ENCODE measurements at regions not wholly inside any gene's neighbourhood (a gene's known extent, or its start where the extent isn't known, plus 50 kb on each side); places are given as distances from the start of the nearest gene placed in this dataset.
A peak's percentile ranks its signal among the peaks of the same experiment; 100 is the strongest.
"Not testable (repeated sequence)": the region's sequence is repeated elsewhere in the genome, so short reads cannot be mapped to it uniquely, and the experiment has no call there.

- DNase-seq = peak; percentile 73
Observed at GRCh38 chr4:84218031-84218430, 281.1 kb downstream of the NKX6-1 start.

DNA sequence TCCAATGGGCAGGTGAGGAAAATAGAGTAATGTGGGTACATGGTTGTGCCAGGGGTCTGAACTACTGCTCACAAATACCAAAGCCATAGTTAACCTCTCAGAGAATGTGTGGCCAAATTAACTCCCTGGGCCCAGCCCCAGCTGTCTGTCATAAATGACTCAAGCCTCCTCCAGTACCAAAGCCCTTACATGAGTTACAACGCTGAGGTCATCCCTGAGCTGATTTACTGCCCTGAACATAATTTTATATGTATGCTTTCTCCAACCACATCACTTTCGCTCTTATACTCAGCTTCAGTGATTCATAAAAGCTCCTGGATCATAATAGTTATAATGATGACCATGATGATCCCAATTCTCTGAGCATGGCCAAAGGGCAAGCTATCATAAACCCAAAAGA lies 283.9 kb downstream of the NKX6-1 start:
- DNase-seq = no peak

GRCh38 chr4:84206226-84206625 lies 292.9 kb downstream of the NKX6-1 start:
- not testable (repeated sequence) for DNase-seq

DNA sequence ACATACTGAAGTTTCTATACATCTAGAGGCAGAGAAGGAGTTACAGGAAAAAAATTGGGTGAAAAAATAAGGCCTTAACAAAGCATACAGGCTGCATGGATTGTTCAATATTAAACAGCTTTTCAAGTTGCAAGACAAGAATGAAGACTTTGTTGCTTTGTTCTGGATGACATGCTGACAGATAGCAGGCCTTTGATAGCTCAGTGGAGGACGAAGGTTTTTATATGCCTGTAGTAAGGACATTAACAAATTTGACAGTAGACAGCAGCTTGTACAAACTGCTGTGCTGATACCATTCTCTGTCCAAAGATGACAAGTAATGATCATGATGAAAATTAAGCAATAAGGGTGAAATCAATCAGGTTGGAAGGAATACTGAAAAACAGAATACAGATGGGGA lies 309.9 kb downstream of the NKX6-1 start:
- DNase-seq = no peak

DNA sequence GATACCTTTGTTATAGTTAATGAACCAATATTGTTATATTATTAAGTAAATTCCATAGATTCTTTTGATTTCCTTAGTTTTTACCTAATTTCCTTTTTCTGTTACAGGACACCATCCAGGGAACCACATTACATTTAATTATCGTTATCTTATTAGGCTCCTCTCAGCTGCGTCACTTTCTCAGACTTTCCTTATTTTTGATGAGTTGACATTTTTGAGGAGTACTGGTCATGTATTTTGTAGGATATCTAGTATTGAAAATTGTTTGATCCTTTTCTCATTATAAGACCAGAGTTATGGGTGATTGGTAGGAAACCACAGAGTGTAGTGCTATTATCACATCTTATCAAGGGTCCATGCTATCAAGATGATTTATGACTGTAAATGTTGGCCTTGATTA lies 319.7 kb downstream of the NKX6-1 start:
- DNase-seq = no peak

DNA sequence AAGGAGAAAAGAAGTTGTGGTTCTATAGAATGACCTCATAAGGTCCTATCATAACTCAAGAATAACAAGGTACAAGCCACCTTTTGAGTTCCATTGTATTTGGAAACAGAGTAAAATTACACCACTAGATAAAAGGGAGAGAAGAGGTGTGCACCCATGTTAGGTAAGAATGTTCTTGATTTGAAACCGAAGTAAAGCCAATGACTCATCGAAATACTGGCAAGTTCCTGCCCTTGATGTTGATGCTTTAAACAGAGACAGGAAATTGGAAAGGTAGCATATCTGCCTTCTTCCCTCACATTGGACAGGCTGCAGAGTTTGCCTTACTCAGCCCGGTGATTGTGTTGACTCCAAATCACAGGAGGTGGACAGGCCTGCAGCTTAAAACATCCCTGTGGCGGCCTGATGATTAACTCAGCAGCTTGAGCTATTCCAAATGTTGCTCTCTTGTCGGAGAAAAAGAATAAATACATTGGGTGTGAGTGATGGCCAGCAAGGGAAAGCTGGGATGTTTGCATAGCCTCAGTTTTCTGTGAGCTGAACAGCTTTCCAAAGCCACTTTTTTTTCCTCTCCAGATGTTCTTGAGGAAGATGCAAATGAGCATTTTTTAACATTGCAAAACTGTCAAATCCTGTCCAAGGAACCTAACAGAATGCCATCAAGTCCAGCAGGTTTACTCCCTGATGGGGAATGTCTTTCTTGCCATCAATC lies 321.1 kb downstream of the NKX6-1 start:
- DNase-seq = no peak

GRCh38 chr4:84176016-84176415 lies 323.1 kb downstream of the NKX6-1 start:
- DNase-seq = no peak

- DNase-seq = no peak
Observed at GRCh38 chr4:84171871-84172270, 327.2 kb downstream of the NKX6-1 start.

- peak; percentile 64 for DNase-seq
Observed at GRCh38 chr4:84167564-84167963, 331.5 kb downstream of the NKX6-1 start.

DNA sequence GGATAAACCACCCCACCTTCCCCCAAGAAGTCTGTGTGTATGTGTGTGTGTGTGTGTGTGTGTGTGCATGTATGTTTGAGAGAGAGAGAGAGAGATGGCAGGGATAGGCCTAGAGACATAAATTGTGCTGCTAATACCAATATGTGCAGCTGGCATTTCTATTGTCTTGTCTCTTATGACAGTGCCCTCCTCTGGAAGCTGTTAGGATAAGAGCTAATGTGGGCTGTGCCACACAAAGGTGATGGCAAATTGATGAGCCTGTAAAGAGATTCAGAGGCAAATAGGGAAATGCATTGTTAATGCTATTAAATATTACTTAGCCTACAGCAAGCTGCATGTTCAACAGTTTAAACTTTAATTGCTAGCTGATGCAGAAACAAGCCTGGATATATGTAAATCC lies 332.0 kb downstream of the NKX6-1 start:
- no peak for DNase-seq

DNA sequence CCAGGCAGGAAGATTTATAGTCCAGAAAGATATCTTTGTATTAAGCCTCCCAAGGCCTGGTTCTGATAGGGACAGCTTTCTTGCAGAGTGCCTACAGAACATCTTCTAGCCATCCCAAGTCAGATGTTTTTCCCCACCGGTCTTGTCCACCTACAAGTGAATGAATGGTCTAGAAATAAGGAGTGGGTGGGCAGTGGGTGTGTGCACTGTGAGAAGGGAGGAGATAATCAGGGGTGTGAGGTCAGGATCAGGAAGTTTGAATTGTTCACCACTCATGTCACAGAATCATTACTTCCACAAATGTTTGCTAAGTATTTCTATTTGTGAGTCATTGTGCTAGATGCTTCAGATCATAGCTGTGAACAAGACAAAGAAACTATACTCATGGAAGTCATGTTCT lies 332.6 kb downstream of the NKX6-1 start:
- DNase-seq = no peak

DNA sequence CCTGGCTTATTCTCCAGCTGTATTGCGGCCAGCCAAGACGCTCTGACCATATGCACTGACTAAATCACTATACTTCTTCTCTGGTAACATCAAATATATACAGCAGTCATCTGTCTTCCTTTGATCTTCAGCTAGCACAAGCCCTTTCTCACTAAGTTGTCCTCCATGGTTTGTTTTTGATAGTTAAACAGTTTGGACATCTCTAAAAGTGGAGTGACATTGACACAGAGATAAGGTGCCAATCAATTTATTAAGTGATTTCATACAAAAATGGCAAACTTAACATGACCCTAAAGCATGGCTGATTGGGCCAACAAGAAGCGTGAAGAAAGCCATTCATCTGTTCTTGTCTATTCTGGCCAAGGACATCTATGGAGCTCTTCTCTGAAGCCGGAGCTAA lies 334.9 kb downstream of the NKX6-1 start:
- no peak for DNase-seq

DNA sequence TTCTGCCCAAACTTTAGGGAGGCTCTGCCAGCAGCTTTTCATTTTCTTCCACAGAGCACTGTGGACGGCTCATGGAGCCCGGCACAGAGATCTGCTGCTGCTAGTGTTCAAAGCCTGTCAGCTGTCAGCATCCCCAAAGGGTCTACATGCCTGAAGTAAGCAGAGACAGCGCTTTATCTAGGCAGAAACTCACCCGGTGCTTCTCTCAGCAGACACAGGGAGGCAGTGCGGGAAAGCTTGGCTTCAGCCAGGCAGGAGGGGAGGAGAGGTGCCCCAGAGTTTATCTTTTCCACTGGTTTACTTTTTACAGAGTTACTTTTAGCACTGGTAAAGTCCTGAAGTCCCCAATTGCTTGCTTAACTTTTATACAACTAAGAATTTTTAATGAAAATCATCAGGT lies 339.3 kb downstream of the NKX6-1 start:
- DNase-seq = peak; percentile 79

GRCh38 chr4:84158670-84159069 lies 340.4 kb downstream of the NKX6-1 start:
- no peak for DNase-seq

DNA sequence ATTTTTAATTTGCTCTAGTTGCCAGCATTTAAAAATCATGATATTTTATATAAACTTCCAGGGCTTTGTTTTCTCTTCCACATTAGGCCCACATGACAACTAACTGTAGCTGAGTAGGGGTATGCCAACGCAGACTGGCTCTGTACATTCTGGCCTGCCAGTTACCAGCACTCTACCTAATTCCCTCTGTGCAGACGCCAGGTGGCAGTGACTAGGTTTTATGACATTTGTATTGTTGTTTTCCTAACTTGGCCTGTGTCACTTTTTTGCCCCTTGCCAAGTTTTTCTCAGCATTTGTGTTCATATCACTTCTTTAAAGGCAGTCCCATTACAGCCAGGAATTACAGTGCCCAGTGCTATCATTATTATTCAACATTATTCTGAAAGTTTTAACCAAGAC lies 347.5 kb downstream of the NKX6-1 start:
- no peak for DNase-seq

DNA sequence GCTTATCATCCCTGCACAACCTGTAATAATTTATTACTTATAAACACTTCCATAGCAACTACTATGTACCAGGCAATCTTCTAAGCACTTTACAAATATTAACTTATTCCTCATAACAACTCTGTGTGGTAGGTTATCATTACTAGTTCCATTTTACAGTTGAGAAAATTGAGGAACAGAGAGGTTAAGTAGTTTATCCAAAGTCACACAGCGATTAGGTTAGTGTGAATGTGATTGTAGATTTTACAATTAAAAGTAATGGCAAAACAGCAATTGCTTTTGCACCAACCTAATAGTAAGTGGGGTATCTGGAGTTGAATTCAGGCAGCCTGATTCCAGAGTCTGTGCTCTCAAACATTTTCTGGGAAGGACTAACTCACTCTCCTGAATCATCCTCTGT lies 348.9 kb downstream of the NKX6-1 start:
- DNase-seq = no peak

- DNase-seq = no peak
Observed at GRCh38 chr4:84147831-84148230, 351.3 kb downstream of the NKX6-1 start.

- DNase-seq = no peak
Observed at GRCh38 chr4:84146300-84146959, 352.7 kb downstream of the NKX6-1 start.

- no peak for DNase-seq
Observed at GRCh38 chr4:84145176-84145575, 353.9 kb downstream of the NKX6-1 start.

DNA sequence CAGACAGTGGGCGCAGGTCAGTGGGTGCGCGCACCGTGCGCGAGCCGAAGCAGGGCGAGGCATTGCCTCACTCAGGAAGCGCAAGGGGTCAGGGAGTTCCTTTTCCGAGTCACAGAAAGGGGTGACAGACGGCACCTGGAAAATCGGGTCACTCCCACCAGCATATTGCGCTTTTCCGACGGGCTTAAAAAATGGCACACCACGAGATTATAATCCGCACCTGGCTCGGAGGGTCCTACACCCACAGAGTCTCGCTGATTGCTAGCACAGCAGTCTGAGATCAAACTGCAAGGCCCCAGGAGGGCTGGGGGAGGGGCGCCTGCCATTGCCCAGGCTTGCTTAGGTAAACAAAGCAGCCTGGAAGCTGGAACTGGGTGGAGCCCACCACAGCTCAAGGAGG lies 372.2 kb downstream of the NKX6-1 start:
- not testable (repeated sequence) for DNase-seq

- DNase-seq = no peak
Observed at GRCh38 chr4:84126061-84126787, 372.9 kb downstream of the NKX6-1 start.

- no peak for DNase-seq
Observed at GRCh38 chr4:84110040-84110439, 389.1 kb downstream of the NKX6-1 start.

- not testable (repeated sequence) for DNase-seq
Observed at GRCh38 chr4:84101653-84102625, 397.2 kb downstream of the NKX6-1 start.
